ENCODE measurements at regions not wholly inside any gene's neighbourhood (a gene's known extent, or its start where the extent isn't known, plus 50 kb on each side); places are given as distances from the start of the nearest gene placed in this dataset.

GRCh38 chr13:44118881-44119280 lies 239.2 kb downstream of the LACC1 start:
- DNase-seq (ENCODE audit: low read depth in 1 of 2, low spot score in 1 of 2), result no peak
- Histone ChIP-seq H3K27ac (no peak overlapping the region), H3K27me3 (no peaks in the 10 kb centered on the region), H3K36me3 (no peaks in the 10 kb centered on the region), H3K4me3 (no peak overlapping the region), H3K4me1 (ENCODE audit: low read depth) (peaks cover 36% of the 10 kb centered on the region), H3K9me3 (ENCODE audit: low read depth) (no peaks in the 10 kb centered on the region)
- no peak for TF ChIP-seq CTCF (IDR thresholded peaks at IDR 0.05; ENCODE audit: low read depth, low read length)

- Histone ChIP-seq H3K4me3 (no peak overlapping the region), H3K36me3 (no peaks in the 10 kb centered on the region), H3K27ac (no peak overlapping the region), H3K27me3 (no peaks in the 10 kb centered on the region), H3K4me1 (ENCODE audit: low read depth) (peaks cover 36% of the 10 kb centered on the region), H3K9me3 (ENCODE audit: low read depth) (no peaks in the 10 kb centered on the region)
- DNase-seq (ENCODE audit: low read depth in 1 of 2, low spot score in 1 of 2), result no peak
- TF ChIP-seq CTCF (IDR thresholded peaks at IDR 0.05; ENCODE audit: low read depth, low read length), result no peak
Measured at GRCh38 chr13:44120043-44120442, 240.3 kb downstream of the LACC1 start.

GRCh38 chr13:44120849-44121755 lies 241.4 kb downstream of the LACC1 start:
- peaks cover 30% of the 10 kb centered on the region for H3K4me1 ChIP-seq (ENCODE audit: low read depth)
- no peak overlapping the region for H3K27ac ChIP-seq
- H3K9me3 ChIP-seq (ENCODE audit: low read depth), result no peaks in the 10 kb centered on the region
- no peaks in the 10 kb centered on the region for H3K36me3 ChIP-seq
- H3K27me3 ChIP-seq, result no peaks in the 10 kb centered on the region
- no peak for TF ChIP-seq CTCF (IDR thresholded peaks at IDR 0.05; ENCODE audit: low read depth, low read length)
- no peak for DNase-seq (ENCODE audit: low read depth in 1 of 2, low spot score in 1 of 2)
- no peak overlapping the region for H3K4me3 ChIP-seq

GRCh38 chr13:44124352-44124751 lies 244.6 kb downstream of the LACC1 start:
- TF ChIP-seq CTCF (IDR thresholded peaks at IDR 0.05; ENCODE audit: low read depth, low read length), result no peak
- H3K4me3 ChIP-seq, result no peak overlapping the region
- no peak for DNase-seq (ENCODE audit: low read depth in 1 of 2, low spot score in 1 of 2)

GRCh38 chr13:44125943-44126469 lies 246.3 kb downstream of the LACC1 start:
- Histone ChIP-seq H3K27ac (no peak overlapping the region), H3K36me3 (no peaks in the 10 kb centered on the region), H3K9me3 (ENCODE audit: low read depth) (no peaks in the 10 kb centered on the region), H3K4me3 (no peak overlapping the region), H3K27me3 (no peaks in the 10 kb centered on the region), H3K4me1 (ENCODE audit: low read depth) (peaks cover 20% of the 10 kb centered on the region)
- no peak for DNase-seq (ENCODE audit: low read depth in 1 of 2, low spot score in 1 of 2)
- TF ChIP-seq CTCF (IDR thresholded peaks at IDR 0.05; ENCODE audit: low read depth, low read length), result no peak

More at GRCh38 chr13:44124352-44124751, 244.6 kb downstream of the LACC1 start:
- H3K27me3 ChIP-seq, result no peaks in the 10 kb centered on the region
- H3K27ac ChIP-seq, result no peak overlapping the region
- peaks cover 19% of the 10 kb centered on the region for H3K4me1 ChIP-seq (ENCODE audit: low read depth)
- H3K36me3 ChIP-seq, result no peaks in the 10 kb centered on the region
- H3K9me3 ChIP-seq (ENCODE audit: low read depth), result no peaks in the 10 kb centered on the region
